NCI-H1694 (cell line): ENCODE measurements at regions not wholly inside any gene's neighbourhood (a gene's known extent, or its start where the extent isn't known, plus 50 kb on each side); places are given as distances from the start of the nearest gene placed in this dataset.
"Not testable (repeated sequence)": the region's sequence is repeated elsewhere in the genome, so short reads cannot be mapped to it uniquely, and the experiment has no call there.

ENCODE experiments used
- DNase-seq: peaks from one replicate; lab custom pipeline; 2025; lab: John Stamatoyannopoulos, UW

DNA sequence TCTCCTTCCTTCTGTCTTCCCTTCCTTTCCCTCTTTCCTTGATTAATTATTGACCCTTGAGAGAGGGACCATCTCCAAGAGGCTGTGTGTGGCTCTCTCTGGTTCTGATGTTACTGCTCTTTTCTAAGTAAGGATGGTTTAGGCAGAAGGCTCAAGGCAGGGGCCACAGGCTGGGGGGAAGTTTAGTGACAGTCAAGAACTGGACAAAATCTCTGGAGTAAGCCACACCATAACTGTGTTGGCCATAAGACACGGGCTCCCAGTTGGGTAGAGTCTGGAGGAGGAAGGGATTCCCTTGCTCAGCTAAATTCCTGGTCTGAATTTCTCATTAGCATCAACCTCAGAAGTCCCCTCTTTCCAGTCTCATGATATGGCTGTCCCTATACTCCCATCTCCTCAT, 74.7 kb downstream of the BUD13 start:
- no peak for DNase-seq

DNA sequence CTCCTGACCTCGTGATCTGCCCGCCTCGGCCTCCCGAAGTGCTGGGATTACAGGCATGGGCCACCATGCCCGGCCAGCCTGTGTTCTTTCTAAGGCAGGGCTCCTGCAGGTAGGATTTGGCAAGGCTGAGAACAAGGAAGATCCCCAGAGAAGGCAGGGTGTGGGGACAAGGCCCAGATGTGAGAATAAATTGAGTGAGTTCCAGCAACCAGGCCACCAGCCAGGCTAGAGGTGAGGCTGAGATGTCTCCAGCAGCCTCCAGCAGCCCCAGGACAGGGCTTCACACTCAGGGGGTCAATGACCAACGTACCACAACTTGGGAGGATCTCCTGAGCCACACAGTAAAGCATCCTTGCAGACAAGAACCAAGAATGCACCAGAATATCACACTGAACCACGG, 75.1 kb downstream of the BUD13 start:
- no peak for DNase-seq

DNA sequence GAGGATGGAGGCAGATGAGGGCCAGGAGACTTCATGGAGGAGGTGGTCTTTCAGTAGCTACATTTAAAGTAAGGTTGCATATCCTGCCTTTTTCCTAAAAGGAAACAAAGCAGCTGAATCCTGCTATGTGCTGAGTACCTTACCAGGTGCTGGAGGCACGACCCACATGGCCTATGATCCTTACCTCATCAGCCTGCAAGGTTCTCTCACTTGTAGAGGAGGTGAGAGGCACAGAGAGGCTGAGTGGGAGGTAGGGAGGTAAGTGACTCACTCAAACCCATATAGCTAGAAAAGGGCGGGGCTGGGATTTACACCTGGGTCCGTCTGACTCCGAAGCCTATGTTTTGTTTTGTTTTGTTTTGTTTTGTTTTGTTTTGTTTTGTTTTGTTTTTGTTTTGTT, 75.8 kb downstream of the BUD13 start:
- no peak for DNase-seq

DNA sequence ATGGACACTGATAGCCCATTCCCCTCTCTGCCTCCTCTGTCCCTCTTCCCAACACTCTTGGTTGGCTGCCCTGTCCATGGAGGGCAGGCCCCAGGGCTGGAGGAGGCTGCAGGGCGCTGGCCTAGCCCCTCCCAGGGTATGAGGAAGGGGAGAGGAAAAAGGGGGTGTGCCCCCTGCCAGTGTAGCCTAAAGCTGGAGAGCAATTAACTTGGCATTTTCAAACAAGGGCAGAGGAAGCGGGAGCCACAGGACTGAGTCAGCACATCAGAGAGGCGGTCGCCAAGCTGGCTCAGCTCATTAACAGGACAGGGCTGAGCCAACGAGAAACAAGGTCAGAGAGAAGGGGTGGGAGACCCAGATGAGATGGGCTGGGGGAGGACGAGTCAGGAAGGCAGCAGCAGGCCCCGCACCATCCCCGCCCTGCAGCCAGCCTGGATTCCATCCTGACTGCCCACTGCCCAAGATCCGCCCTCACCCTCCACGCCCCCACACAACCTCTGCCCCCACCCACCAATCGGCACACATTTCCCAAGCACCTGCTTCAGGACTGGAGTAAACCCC, 76.3 kb downstream of the BUD13 start:
- DNase-seq, result no peak

DNA sequence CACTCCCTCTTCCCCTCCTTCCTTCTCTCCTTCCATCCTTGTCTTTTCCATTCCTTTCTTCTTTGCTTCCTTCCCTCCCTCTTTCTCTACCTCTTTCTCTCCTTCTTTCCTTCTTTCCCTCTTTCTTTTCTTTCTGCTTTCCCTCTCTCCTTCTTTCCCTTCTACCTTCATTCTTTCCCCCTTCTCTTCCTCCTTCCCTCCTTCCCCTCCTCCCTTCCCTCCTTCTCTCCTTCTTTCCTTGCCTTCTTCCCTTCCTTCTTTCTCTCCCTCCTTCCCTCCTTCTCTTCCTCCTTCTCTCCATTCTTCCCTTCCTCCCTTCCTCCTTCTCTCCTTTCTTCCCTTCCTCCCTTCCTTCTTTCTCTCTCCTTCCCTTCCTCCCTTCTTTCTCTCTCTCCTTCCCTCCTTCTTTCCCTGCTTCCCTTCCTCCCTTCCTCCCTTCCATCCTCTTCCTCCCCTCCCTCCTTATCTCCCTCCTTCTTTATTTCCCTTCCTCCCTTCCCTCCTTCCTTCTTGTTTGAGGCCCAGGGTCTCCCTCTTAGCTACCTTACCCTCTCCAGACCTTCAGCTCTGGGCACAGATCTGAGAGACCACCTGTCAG, 77.0 kb downstream of the BUD13 start:
- DNase-seq, result no peak

DNA sequence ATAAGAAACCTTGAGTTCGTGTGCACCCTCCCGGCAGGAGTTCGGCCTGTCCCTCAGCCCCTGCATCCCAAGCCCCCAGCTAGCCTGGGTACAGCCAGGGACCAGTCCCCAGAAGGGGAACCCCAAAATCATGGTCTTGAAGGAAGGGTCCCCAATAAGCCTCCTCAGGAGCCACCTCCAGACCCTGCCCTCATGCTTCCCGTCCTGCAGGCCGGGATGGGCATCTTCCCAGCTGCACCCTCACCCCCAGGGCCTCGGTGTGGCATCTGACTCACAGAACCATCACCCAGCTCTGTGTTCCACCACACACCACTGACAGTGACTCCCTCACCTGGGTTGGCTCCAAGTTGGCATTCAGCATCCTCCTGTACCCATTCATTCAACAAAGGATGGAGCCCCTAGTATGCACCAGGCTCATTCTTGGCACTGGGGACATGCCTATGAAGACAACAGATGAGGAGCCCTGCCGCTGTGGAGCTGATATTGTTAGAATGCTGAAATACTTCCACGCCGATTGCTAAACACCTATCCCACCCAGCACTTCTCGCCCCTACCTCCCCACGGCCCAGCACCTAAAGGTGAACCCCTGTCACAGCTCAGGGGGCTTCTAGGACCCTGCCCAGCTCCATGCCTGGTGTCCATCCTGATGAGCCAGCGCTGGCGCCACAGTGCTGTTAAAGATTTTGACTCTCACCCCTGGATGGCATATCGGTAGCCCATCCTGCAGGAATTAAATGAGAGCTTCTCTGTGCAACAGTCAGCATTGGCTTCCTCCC, 77.8 kb downstream of the BUD13 start:
- no peak for DNase-seq

DNA sequence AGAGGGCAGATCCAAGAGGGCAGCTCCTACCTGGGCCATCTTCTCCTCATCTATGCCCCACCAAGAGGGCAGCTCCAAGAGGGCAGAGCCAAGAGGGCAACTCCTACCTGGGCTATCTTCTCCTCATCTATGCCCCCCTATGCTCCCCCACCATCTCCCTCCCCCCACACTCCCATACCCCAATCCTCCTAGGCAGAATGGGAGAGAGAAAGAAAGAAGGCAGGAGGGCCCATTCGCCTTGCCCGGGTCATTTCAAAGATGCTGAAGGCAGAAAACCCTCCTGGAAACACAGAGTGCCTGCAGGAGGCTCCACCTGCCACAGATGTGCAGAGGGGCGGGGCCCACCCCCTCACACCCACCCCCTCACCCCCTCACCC, 78.5 kb downstream of the BUD13 start:
- DNase-seq, result no peak

DNA sequence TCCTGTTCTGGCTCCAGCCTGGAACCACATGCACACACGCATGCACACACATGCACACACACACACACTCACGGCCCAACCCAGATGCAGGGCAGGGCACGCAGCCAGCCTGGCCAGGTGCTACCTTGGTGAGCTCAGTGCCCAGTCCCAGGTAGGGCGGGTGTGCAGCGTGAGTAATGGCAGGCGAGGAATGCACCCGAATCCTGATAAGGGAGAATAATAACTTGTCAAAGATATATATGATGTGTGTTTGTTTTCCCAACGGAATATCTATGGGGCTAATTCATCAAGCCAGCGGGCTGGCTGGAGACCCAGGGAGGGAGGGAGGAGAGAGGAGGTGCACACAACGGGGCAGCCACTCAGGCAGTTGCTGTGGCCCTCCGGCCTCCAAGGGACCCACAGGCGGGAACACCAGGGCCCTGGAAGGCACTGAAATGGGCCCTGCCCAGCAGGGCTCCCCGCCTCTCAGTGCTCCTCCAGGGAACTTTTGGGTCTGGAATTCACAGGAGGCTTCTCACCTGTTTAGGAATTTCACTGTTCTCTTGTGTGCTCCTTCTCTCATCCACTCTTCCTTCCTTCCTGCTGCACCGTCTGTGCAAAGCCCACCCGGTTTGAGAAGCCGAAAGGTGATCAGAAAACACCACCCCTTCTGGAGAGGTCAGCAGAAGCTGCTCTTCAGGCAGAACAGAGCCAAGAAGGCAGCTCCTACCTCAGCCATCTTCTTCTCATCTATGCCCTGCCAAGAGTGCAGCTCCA, 79.0 kb downstream of the BUD13 start:
- no peak for DNase-seq

DNA sequence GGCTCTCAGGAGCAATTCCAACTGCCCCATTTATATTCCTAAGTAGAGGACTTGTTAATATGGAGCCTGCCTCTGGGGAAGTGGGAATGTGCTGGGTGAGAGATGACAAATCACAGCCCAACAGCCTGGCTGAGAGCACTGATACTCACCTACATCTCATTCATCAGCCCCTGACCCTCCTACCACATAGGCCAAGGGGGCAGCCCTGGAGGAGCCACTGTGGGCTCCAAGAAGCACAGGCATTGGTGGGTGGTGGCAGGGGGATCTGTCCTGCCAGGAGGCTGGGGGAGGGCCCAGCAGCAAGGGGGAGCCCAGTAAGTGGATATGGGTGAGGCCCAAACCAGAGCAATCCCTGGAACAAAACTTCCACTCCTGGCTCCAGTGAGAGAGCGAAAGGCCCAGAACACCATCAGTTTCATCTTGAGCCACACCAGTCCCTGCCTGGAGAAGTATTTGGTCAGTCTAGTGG, 79.7 kb downstream of the BUD13 start:
- DNase-seq, result no peak

DNA sequence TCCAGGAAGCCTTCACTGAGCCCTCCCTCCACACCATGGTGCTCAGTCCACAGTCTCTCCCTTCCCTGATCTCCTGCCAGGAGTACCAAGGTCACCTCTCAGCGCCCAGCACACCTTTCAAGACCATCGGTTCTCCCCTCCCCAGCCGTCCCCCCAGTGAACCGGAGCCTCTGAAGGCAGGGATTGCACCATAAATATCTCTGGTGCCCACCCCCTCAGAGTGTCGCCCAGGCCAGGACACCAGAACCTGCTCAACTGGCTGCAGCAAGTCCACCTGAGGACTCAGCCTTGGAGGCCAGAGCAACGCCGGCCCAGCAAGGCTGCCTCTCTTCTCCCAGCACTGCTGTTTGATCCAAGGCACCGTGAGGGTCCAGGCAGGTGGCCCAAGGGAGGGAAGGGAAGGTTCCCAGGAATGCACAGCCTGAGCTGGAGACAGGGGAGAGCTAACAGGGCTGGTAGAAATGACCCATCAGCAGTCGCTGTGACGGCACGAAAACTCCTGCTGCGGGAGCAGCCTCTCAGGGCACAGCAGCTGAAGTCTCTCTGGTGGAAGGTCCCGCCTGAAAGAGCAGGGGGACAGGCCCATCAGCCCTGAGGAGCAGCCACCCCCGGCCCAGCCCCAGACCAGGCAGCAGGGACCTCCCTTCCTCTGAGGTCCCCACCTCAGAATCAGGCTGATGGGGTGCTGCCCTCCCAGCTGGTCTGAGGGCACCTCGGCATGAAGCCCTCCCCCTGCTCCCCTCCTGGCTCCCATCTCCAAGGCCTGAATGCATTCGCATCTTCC, 80.3 kb downstream of the BUD13 start:
- no peak for DNase-seq

DNA sequence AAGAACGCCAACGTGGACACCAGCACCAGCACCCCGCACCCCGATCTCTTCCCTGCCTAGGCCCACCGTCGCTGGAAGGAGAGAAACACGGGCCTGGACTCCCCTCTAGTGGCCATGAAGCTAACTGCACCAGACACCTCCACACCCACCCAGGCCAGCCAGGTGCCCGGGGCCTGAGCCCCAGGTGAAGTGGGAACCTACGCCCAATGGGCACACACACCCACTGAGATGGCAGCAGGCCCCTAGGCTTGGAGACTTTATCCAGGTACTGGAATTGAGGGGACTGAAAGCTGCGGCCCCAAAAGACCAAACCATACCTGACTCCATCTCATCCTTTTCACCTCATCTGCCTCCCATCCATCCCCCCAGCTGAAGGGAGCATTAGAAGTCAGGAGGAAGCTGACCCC, 81.0 kb downstream of the BUD13 start:
- DNase-seq, result no peak

DNA sequence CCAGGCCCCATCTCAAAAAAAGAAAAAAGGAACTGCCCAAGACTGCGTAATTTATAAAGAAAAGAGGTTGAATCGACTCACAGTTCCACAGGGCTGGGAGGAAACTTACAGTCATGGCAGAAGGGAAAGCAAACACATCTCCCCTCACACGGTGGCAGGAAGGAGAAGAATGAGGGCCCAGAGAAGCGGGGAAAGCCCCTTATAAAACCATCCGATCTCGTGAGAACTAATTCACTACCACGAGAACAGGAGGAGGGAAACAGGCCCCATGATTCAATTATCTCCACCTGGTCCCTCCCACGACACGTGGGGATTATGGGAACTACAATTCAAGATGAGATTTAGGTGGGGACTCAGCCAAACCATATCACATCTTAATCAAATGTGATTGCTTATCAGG, 82.2 kb downstream of the BUD13 start:
- DNase-seq, result no peak

DNA sequence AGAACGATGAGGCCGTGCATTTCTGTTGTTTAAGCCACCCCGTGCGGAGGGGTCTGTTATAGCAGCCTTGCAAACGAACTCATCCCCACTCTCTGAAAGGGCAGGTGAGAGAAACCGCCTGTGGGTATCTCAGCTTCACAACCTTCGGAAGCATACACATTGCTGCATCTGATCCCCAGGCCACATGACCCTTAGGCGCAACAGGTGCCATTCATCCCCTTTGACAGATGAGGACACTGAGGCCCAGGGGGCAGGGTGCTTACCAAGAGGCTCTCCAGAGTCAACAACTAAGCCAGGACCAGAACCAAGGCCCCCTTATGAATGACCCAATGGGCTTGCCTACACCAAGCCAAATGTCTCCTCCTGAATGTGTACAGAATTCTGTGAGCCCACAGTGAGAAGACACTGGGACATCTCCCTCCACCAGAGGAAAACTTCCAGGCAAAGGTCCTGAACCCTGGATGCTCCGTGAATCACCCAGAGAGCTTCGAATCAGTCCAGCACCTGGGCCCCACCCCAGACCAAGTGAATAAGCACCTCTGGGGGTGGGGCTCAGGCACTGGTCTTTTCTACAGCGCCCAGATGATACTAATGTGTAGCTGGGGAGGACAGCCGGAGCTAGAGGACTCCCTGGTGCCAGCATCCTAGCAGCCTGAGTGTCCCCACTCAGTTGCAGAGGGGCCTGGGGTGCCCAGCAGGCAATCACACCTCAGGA, 83.2 kb downstream of the BUD13 start:
- DNase-seq, result no peak

DNA sequence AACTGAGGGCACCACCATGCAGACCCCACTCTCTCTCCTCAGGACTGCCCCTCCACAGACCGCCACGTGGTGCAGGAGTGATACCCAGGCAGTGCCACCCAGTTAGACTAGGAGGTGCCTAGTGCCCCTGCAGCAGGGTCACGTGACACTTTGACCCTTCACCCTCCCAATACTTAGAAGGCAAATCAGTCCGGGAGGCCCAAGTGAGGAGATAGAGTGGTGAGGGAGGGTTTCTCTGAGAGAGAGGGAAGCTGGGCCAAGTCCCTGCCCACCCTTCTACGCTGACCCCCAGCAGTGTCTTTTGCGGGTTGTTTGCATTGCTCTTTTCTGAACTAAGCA, 84.6 kb downstream of the BUD13 start:
- no peak for DNase-seq

DNA sequence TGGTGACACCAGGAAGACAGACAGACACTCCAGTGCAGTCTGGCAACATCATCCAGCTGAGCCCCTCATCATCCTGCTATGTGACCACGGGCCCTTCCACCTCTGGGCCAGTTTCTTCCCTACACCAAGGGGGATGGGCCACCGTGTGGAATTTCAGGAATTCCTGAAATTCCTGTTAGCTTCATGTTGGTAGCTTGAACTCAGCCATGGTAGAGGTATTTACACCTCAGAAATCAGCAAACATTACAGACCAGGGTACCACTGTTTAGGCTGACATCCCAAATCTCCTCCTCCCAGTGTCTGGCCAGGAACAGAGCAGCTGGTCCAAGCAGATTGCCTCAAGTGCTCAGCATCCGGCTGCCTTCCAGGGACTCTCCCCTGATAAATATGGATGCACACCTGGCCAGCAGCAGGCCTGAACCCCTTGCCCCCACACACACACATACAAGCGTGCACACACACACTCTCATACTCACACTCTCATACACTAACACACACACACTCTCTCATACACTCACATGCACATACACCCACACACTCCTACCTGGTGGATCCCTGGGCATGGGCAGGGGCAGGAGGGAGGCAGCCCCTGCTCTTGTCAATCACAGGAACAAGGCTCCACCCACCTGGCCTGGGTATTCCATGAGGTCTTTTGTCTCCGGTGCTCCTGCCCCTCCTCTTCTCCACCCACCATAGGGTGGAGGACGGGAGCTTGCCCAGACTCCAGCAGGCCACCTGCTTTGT, 85.2 kb downstream of the BUD13 start:
- DNase-seq, result no peak

DNA sequence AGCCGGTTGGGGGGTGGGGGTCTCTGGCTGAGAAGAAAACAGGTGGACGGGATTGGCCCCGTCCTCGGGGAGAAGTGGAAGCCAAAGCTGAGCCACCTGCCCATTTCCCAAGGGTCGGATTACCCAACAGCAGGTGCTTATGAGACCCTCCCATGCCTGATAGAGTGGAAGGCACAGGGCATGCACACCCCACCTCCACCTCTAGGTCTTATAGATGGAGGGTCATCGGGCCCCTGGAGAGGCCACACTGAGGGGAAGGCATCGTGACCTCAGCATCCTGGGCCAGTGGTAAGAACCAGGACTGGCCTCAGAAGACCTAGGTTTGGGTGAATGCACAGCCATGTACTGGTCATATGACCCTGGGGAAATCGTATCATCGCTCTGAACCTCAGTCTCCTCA, 85.9 kb downstream of the BUD13 start:
- no peak for DNase-seq

DNA sequence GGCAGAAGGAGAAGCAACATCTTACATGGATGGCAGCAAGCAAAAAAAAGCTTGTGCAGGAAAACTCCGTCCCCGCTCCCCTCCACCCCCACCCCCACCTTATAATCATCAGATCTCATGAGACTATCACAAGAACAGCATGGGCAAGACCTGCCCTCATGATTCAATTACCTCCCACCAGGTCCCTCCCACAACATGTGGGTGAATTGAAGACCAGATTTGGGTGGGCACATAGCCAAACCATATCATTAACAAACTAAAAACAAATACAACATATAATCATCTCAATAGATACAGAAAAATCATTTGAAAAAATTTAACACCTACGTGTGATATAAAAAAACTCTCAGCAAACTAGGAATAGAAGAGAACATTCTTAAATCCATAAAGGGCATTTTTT, 88.8 kb downstream of the BUD13 start:
- no peak for DNase-seq

DNA sequence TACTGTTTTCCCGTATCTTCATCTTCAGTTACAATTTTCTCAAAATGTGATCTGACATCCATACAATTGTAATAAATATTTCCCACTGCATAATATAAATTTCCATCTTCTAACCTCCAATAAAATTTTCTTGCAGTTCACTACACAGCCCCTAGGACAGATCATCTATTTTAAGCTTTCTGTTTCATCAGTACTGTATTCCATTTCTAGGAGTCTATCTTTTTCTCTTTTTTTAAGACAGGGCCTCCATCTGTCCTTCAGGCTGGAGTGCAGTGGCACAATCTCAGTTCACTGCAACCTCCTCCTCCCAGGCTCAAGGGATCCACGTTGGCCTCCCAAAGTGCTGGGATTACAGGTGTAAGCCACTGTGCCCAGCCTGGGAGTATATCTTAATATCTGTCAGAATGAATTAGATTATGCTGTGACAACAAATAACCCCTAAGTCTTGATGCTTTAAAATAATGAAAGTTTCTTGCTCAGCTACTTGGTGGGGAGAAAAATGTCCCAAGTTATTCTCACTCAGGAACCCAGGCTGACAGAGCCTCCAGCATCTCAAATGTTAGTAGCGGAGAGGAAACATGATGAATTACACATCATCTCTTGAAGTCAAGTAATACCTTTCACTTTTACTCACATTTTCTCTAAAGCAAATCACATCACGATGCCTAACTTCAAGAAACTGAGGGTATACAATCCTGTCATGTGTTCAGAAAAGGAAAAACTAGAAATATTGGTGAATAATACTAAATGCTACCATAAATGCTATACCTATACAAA, 92.2 kb downstream of the BUD13 start:
- DNase-seq, result no peak

DNA sequence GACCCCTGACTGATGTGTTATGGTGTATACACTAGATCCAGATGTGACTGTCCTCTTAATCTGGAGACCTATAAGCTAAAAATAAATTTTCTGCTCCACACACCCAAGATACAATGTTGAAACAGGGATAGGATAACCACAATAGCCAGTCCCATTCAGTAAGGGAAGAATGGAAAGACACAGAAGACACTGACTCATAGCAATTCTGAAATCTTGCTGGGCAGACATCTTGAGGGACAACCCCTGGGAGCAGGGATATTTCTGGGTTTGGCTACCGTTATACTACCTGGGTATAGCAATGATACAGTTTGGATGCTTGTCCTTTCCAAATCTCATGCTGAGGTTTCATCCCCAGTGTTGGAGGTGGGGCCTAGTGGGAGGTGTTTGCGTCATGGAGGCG, 93.9 kb downstream of the BUD13 start:
- no peak for DNase-seq

DNA sequence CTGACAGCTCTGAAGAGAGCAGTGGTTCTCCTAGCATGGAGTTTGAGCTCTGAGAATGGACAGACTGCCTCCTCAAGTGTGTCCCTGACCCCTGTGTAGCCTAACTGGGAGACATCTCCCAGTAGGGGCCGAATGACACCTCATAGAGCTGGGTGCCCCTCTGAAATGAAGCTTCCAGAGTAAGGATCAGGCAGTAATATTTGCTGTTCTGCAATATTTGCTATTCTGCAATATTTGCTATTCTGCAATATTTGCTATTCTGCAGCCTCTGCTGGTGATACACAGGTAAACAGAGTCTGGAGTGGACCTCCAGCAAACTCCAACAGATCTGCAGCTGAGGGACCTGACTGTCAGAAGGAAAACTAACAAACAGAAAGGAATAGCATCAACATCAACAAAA, 105.5 kb downstream of the BUD13 start:
- DNase-seq, result not testable (repeated sequence)
